ENCODE measurements at regions not wholly inside any gene's neighbourhood (a gene's known extent, or its start where the extent isn't known, plus 50 kb on each side); places are given as distances from the start of the nearest gene placed in this dataset.

GRCh38 chr16:73739049-73739769 lies 557.4 kb upstream of the PSMD7 start:
- no peak for DNase-seq (ENCODE audit: low spot score)

GRCh38 chr16:73738266-73738665 lies 558.3 kb upstream of the PSMD7 start:
- DNase-seq (ENCODE audit: low spot score) = no peak

- no peak for DNase-seq (ENCODE audit: low spot score)
Observed at GRCh38 chr16:73737637-73738036, 559.0 kb upstream of the PSMD7 start.

GRCh38 chr16:73735954-73736353 lies 560.7 kb upstream of the PSMD7 start:
- no peak for DNase-seq (ENCODE audit: low spot score)

- DNase-seq (ENCODE audit: low spot score) = no peak
Observed at GRCh38 chr16:73735018-73735417, 561.6 kb upstream of the PSMD7 start.

GRCh38 chr16:73732681-73733080 lies 563.9 kb upstream of the PSMD7 start:
- no peak for DNase-seq (ENCODE audit: low spot score)

GRCh38 chr16:73732143-73732542 lies 564.5 kb upstream of the PSMD7 start:
- DNase-seq (ENCODE audit: low spot score) = no peak

- DNase-seq (ENCODE audit: low spot score) = no peak
Observed at GRCh38 chr16:73730481-73731090, 566.0 kb upstream of the PSMD7 start.

- peak; percentile 75 for DNase-seq (ENCODE audit: low spot score)
Observed at GRCh38 chr16:73725156-73725555, 571.5 kb upstream of the PSMD7 start.

GRCh38 chr16:73724503-73724902 lies 572.1 kb upstream of the PSMD7 start:
- DNase-seq (ENCODE audit: low spot score) = no peak

GRCh38 chr16:73717266-73717974 lies 579.2 kb upstream of the PSMD7 start:
- peak; percentile 53 for DNase-seq (ENCODE audit: low spot score)

- no peak for DNase-seq (ENCODE audit: low spot score)
Observed at GRCh38 chr16:73714976-73715375, 581.6 kb upstream of the PSMD7 start.

- DNase-seq (ENCODE audit: low spot score) = peak; percentile 84
Observed at GRCh38 chr16:73713778-73714495, 582.7 kb upstream of the PSMD7 start.

- peak; percentile 99 for DNase-seq (ENCODE audit: low spot score)
Observed at GRCh38 chr16:73713251-73713650, 583.4 kb upstream of the PSMD7 start.

GRCh38 chr16:73711406-73712080 lies 585.1 kb upstream of the PSMD7 start:
- DNase-seq (ENCODE audit: low spot score) = no peak

GRCh38 chr16:73710526-73710925 lies 586.1 kb upstream of the PSMD7 start:
- no peak for DNase-seq (ENCODE audit: low spot score)

GRCh38 chr16:73707863-73708262 lies 588.8 kb upstream of the PSMD7 start:
- DNase-seq (ENCODE audit: low spot score) = no peak

GRCh38 chr16:73703891-73704290 lies 592.7 kb upstream of the PSMD7 start:
- DNase-seq (ENCODE audit: low spot score) = no peak

- DNase-seq (ENCODE audit: low spot score) = no peak
Observed at GRCh38 chr16:73697336-73697735, 599.3 kb upstream of the PSMD7 start.

- DNase-seq (ENCODE audit: low spot score) = no peak
Observed at GRCh38 chr16:73692861-73693260, 603.8 kb upstream of the PSMD7 start.

GRCh38 chr16:73683804-73684203 lies 612.8 kb upstream of the PSMD7 start:
- DNase-seq (ENCODE audit: low spot score) = no peak

- no peak for DNase-seq (ENCODE audit: low spot score)
Observed at GRCh38 chr16:73672135-73672534, 624.2 kb upstream of the ZFHX3 start.

Data from pons (tissue), 1 donor.